HG02798 (cell line): ENCODE measurements at regions not wholly inside any gene's neighbourhood (a gene's known extent, or its start where the extent isn't known, plus 50 kb on each side); places are given as distances from the start of the nearest gene placed in this dataset.
A peak's percentile ranks its signal among the peaks of the same experiment; 100 is the strongest.
"Not testable (repeated sequence)": the region's sequence is repeated elsewhere in the genome, so short reads cannot be mapped to it uniquely, and the experiment has no call there.

Experiments used
- ATAC-seq: cut with Tn5 transposase; IDR thresholded peaks from one replicate; pipeline ENCODE4 v1.9.1; 2021; ENCODE audit warnings: mild to moderate bottlenecking; ENCODE audit not compliant: unreplicated experiment, poor library complexity

DNA sequence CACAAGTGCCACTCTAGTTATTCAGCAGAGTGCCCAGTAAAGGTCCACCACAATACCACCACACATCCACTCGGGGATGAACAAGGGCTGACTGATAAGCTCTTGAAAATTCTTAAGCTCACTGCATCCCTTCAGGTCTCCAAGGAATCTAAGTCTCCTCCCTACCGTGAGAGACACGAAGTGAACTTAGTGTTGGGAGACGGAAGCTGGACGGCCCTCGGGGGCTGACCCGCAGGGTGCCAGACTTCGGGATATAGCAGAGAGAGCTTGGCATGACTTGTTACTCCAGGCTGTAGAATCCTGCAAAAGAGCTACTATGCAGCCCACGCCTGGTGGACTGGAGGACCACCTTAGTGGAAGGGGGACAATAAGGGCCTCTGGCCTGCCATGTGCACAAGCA lies 75.1 kb downstream of the LYZL1 start:
- ATAC-seq = not testable (repeated sequence)

DNA sequence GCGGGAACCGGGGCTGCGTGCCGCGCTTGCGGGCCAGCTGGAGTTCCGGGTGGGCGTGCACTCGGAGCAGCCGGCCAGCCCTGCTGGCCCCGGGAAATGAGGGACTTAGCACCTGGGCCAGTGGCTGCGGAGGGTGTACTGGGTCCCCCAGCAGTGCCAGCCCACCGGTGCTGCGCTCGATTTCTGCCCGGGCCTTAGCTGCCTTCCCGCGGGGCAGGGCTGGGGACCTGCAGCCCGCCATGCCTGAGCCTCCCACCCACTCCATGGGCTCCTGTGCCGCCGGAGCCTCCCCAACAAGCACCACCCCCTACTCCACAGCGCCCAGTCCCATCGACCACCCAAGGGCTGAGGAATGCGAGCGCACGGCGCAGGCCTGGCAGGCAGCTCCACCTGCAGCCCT lies 77.3 kb downstream of the LYZL1 start:
- not testable (repeated sequence) for ATAC-seq

DNA sequence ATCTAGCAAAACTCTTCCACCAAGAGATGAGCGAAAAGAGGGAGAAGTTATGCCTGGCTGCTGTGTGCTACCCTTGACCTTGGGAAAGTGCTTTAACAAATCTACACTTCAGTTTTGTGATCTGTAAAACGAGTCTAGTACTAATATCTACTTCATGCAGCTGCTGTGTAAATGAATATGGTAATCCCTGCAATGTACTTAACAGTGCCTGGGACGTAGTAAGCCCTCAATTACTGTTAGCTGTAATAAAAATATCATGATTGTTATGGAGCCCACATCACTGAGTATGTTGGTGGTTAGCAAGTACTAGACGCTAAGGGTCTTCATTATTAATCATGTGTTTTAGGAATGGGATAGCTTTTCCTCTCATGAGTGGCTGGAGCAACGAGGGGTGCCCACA lies 80.5 kb downstream of the LYZL1 start:
- ATAC-seq = no peak

DNA sequence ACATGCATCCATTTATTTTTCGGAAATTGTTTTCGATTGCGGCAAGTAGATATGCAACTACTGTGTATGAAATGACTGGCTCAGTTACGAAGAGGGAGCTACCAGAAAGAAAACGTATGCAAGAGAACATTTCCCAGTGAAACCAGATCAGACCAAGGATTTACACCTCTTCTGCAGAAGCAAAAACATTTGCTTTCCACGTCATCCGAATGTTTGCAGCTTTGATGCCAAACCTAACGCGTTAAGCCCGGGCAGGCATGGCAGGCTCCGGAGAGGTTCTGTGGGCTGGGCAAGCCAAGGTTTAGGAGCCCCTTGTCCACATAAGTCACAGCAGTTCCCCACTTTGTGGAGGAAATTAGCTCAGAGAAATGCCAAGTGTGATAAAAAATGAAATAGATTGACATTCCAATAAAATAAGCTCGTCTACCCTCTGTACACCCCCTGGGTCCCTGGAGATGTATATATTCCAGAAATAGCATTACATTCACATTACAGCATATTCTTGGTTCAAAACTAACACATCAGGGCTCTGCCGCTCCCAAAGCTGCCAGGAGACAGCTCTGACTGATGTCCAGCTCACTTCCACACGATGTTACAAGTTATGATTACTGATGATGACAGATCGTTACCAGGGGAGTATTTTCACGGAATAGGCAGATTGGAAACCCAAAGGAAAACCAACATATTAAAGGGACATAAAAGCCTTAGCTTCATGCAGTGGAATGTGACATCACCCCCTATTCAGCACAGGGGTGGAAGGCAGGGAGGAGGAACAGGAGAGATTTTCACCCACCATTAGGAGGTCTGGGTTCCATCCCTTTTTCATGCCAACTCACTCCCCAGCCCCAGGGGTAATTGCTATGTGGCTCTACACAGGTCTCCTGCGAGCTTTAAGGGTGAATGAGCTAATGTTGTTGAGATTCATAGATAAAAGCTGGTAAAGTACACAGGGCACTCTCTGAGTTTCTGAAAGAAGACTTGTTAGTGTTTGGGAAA lies 81.5 kb downstream of the LYZL1 start:
- ATAC-seq = no peak

DNA sequence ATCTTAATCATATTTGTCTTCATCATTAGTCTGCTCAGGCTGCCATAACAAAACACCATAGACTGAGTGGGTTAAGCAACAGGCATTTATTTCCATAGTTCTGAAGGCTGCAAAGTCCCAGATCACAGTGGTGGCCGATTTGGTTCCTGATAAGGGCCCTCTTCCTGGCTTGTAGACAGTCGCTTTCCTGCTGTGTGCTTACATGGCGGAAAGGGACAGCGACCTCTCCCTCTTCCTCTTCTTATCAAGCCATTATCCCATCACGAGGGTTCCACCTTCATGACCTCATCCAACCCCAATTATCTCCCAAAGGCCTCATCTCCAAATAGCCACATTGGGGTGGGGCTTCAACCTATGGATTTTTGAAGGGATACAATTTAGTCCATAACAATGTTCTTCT lies 84.0 kb downstream of the LYZL1 start:
- no peak for ATAC-seq

GRCh38 chr10:29374162-29374561 lies 85.3 kb downstream of the LYZL1 start:
- no peak for ATAC-seq

DNA sequence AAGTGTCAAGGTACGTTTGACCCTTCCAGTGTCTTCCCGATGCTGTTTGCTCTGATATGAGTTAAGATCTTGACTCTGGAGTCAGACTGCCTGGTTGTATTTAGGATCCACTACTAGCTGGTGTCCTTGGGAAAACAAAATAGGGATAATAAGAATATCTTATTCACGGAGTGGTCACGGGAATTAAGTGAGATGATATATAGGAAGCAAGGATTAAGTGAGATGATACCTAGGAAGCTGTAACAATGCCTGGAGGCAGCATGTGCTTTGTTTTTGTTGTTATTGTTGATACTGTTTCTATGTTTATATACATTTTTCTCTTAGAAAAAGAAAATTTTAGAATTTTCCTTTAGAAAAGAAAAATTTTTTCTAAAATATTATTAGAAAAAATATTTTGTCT lies 87.0 kb downstream of the LYZL1 start:
- ATAC-seq = no peak

DNA sequence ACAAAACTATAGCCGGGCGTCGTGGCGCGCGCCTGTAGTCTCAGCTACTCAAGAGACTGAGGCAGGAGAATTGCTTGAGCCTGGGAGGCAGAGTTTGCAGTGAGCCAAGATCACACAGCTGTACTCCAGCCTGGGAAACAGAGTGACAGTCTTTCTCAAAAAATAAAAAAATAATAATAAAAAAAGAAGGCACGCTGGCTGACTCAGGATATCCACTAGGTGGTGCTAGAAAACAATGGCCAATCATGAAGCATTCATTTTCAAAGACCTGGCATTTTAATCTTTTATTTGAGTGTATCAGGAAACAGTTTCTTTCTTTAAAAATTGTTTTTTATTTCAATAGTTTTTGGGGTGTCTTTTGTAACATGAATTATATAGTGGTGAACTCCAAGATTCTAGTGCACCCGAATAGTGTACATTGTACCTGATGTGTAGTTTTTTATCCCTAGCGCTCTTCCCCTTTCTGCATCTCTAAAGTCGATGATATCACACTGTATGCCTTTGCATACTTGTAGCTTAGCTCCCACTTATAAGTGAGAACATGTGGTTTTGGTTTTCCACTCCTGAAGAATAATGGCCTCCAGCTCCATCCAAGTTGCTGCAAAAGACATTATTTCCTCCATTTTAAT lies 88.6 kb downstream of the LYZL1 start:
- ATAC-seq = peak; percentile 36

GRCh38 chr10:29378106-29378505 lies 89.2 kb downstream of the LYZL1 start:
- no peak for ATAC-seq

GRCh38 chr10:29379208-29379607 lies 90.3 kb downstream of the LYZL1 start:
- ATAC-seq = peak; percentile 36

DNA sequence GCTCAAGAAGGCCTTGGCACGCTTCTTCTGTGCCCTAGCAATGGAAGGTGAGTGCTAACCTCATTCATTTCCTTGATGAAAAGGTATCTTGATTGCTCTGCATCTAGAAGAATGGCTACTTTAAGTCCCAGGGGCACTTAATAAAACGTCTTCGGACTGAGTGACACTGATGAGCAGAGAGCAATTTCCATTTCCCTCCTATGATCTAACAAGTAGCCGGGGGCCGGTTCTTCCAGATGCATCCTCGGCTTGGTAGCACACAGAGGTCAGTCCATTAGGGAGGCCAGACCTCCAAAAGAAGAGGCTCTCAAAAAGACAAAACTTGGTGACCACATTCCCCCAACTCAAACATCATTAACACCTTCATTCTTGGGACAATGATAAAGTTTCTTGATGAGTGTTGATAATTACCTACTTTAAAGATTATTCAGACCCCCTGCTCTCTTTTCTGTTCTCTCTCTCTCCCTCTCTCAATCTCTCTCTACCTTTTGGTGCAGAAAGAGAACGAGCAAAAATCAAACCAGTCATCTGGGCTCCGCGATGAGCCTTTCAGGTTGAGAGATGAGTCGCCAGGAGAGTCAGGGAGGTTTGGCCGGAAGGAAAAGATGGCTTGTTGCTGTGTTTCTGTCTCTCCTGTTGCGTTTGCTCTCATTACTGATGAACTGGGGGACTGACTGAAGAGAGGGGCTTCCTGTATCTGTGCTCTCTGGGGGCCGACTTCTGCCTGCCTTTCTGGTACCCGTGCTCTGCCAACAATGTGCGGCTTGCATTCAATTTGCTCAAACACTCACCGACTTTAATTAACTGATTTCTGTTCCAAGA lies 91.1 kb downstream of the LYZL1 start:
- not testable (repeated sequence) for ATAC-seq

GRCh38 chr10:29380599-29381511 lies 92.0 kb downstream of the LYZL1 start:
- not testable (repeated sequence) for ATAC-seq

DNA sequence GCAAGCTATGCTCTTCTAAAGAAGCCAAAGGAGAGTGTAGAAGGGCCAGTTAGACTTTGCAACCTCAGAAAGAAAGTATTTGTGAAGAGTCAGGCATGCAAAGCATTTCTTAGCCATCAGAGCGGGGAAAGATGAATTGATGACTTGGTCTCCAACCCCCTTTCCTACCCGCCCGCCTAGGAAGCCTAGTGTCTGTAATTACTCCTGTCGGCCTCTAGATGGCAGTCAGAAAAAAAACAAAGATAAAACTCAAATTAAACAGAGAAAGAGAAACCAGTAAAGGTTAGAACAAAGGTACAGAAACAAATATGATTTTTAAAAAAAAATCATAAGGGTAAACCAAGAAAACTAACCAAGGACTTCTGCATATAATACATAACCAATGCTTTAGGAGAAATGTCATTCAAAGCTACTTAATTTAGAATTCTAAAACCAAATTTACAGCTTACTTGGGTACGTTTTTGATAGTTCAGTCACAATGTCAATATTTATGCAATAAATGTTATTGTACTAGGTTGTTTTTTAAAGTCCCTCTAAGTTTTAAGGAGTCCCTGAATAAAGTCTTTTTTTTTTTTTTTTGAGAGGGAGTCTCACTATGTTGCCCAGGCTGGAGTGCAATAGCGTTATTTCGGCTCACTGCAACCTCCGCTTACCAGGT lies 97.6 kb downstream of the LYZL1 start:
- no peak for ATAC-seq

GRCh38 chr10:29387269-29387668 lies 98.4 kb downstream of the LYZL1 start:
- ATAC-seq = no peak

DNA sequence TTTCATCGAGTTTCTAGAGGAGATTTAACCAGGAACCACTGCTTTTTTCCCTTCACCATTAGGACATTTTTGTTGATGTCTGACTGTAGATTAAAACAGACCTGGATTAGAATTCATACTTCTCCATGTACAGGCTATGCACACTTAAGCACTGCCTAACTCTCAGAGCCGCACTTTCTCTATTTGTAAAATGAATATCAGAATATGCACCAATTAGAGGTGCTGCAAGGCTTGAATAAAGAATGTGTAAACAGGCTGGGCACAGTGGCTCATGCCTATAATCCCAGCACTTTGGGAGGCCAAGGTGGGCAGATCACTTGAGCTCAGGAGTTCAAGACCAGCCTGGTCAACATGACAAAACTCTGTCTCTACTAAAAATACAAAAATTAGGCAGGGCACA lies 99.2 kb downstream of the LYZL1 start:
- ATAC-seq = not testable (repeated sequence)

- no peak for ATAC-seq
Observed at GRCh38 chr10:29389493-29389892, 100.6 kb downstream of the LYZL1 start.

DNA sequence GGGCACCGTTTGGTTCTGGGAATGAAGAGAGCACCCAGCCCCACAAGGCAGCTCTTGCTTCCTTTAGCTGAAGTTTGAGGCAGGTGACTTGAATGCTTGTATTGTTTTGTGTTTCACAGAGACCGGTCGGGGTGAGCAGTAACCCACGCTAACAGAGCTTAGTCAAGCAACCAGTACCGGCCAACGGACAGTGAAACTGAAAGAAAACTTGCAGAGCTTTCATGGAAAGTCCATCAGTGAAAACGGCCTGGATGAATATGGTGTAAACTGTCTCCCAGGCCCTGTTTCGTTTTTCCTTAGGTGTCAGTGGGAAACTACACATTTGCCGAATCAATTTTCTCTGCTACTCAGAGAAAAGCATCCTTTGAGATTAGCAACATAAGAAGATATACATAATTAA lies 101.1 kb downstream of the LYZL1 start:
- no peak for ATAC-seq

GRCh38 chr10:29392376-29393021 lies 103.6 kb downstream of the LYZL1 start:
- peak; percentile 73 for ATAC-seq
